Nephron progenitor cell (in vitro differentiated cells): ENCODE measurements at regions not wholly inside any gene's neighbourhood (a gene's known extent, or its start where the extent isn't known, plus 50 kb on each side); places are given as distances from the start of the nearest gene placed in this dataset.

Experiments used
- DNase-seq: peaks from one replicate; pipeline ENCODE4 v3.0.0; 2021
- H3K27ac Mint-ChIP-seq: 2 replicates; pipeline ENCODE4 v1.8.0; 2021; ENCODE audit warnings: mild to moderate bottlenecking, moderate library complexity, mixed read lengths
- H3K27me3 Mint-ChIP-seq: 2 replicates; pipeline ENCODE4 v1.8.0; 2021; ENCODE audit warnings: mild to moderate bottlenecking, low read depth, mixed read lengths; ENCODE audit not compliant: poor library complexity
- H3K36me3 Mint-ChIP-seq: 2 replicates; pipeline ENCODE4 v1.8.0; 2021; ENCODE audit warnings: low read depth, mixed read lengths
- H3K4me1 Mint-ChIP-seq: 2 replicates; pipeline ENCODE4 v1.8.0; 2021; ENCODE audit warnings: mixed read lengths
- H3K4me3 Mint-ChIP-seq: 2 replicates; pipeline ENCODE4 v1.8.0; 2021; ENCODE audit warnings: mild to moderate bottlenecking, moderate library complexity, mixed read lengths
- H3K9me3 Mint-ChIP-seq: 2 replicates; pipeline ENCODE4 v1.8.0; 2021; ENCODE audit warnings: mild to moderate bottlenecking, moderate library complexity, mixed read lengths
- CTCF ChIP-seq: fragments of 200-600 bp; sonication (generic); IDR thresholded peaks from 2 replicates; pipeline ENCODE4 v1.5.0; 2021; ENCODE audit warnings: antibody characterized with exemption

- TF ChIP-seq CTCF: no peak
- peaks cover 6% of the 10 kb centered on the region for H3K27me3 Mint-ChIP-seq
- H3K27ac Mint-ChIP-seq: no peak overlapping the region
- no peak for DNase-seq
- H3K4me3 Mint-ChIP-seq: no peak overlapping the region
- H3K36me3 Mint-ChIP-seq: no peaks in the 10 kb centered on the region
- H3K9me3 Mint-ChIP-seq: no peaks in the 10 kb centered on the region
- H3K4me1 Mint-ChIP-seq: no peaks in the 10 kb centered on the region
Measured at GRCh38 chr2:13106302-13106701, 389.6 kb downstream of the TRIB2 start.

GRCh38 chr2:13109516-13109915 is 392.8 kb downstream of the TRIB2 start:
- no peak for TF ChIP-seq CTCF

GRCh38 chr2:13110825-13111224 is 394.1 kb downstream of the TRIB2 start:
- H3K9me3 Mint-ChIP-seq: no peaks in the 10 kb centered on the region
- no peak overlapping the region for H3K27ac Mint-ChIP-seq
- no peak for DNase-seq
- peaks cover 3% of the 10 kb centered on the region for H3K4me1 Mint-ChIP-seq
- H3K36me3 Mint-ChIP-seq: no peaks in the 10 kb centered on the region
- H3K27me3 Mint-ChIP-seq: peaks cover 6% of the 10 kb centered on the region
- no peak overlapping the region for H3K4me3 Mint-ChIP-seq
- TF ChIP-seq CTCF: no peak

More at GRCh38 chr2:13109516-13109915, 392.8 kb downstream of the TRIB2 start:
- H3K27me3 Mint-ChIP-seq: peaks cover 6% of the 10 kb centered on the region
- H3K9me3 Mint-ChIP-seq: no peaks in the 10 kb centered on the region
- DNase-seq: no peak
- no peak overlapping the region for H3K27ac Mint-ChIP-seq
- no peaks in the 10 kb centered on the region for H3K4me1 Mint-ChIP-seq
- no peak overlapping the region for H3K4me3 Mint-ChIP-seq
- no peaks in the 10 kb centered on the region for H3K36me3 Mint-ChIP-seq

GRCh38 chr2:13113002-13113401 is 396.3 kb downstream of the TRIB2 start:
- TF ChIP-seq CTCF: no peak
- Mint-ChIP-seq H3K27me3 (peaks cover 8% of the 10 kb centered on the region), H3K9me3 (no peaks in the 10 kb centered on the region), H3K27ac (no peak overlapping the region), H3K4me3 (no peak overlapping the region), H3K36me3 (no peaks in the 10 kb centered on the region), H3K4me1 (peaks cover 4% of the 10 kb centered on the region)
- no peak for DNase-seq

GRCh38 chr2:13114391-13114790 is 397.7 kb downstream of the TRIB2 start:
- H3K27ac Mint-ChIP-seq: no peak overlapping the region

More at GRCh38 chr2:13114391-13114790, 397.7 kb downstream of the TRIB2 start:
- Mint-ChIP-seq H3K4me1 (peaks cover 4% of the 10 kb centered on the region), H3K36me3 (no peaks in the 10 kb centered on the region), H3K4me3 (no peak overlapping the region), H3K27me3 (peaks cover 11% of the 10 kb centered on the region), H3K9me3 (no peaks in the 10 kb centered on the region)
- DNase-seq: no peak
- no peak for TF ChIP-seq CTCF
